ENCODE measurements at regions not wholly inside any gene's neighbourhood (a gene's known extent, or its start where the extent isn't known, plus 50 kb on each side); places are given as distances from the start of the nearest gene placed in this dataset.

DNA sequence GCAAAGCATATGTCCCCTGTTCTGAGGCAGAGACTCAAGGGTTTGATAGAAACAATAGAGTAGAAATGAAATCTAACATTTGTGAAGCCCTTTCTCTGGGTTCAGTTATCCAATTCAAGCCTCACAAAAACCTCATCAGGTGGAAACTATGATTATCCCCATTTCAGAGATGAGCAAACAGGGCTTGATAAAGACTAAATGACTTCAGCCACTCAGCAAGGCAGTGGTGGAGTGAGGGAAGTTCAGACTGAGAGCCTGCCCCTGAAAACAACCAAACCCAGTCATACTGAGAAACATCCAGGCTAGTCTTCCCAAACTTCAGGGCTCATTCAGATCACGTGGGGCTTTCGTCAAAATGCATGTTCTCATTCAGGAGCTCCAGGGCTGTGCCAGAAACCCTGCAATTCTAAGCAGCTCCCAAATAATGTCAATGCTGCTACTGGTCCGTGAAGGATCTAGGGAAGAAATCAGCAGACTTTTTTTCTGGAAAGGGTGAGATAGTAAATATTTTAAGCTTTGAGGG, 109.6 kb upstream of the KIT start:
- DNase-seq, result peak; percentile 24

DNA sequence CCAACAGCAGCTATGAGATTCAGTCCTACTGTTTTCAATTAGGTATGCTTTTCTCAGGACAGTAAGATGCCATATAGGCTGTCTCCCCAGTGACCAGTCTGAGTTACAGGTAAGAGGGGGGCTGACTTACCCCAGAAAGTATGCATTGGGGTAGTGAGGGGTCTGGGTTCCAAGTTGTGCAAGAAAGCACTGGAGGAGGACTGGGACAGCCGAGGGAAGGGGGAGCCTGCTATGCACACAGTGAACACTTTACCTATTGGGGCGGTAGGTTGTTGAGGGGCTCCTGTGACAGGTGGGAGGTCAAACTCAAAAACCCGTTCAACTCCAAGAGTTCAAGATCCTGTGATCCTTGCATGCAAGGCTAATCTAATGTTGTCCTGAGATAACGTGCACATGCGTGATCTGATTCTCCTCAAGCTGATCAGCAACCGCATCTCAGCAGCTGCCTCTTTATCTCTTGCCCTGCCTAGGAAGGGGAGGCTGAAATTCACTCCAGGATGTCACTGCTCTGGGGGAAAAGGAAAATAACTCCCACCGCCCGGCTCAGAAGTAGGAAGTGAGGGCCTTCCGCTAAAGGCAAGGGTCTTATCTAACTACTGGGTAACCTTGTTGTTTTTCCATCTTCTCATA, 108.8 kb upstream of the KIT start:
- DNase-seq, result no peak

DNA sequence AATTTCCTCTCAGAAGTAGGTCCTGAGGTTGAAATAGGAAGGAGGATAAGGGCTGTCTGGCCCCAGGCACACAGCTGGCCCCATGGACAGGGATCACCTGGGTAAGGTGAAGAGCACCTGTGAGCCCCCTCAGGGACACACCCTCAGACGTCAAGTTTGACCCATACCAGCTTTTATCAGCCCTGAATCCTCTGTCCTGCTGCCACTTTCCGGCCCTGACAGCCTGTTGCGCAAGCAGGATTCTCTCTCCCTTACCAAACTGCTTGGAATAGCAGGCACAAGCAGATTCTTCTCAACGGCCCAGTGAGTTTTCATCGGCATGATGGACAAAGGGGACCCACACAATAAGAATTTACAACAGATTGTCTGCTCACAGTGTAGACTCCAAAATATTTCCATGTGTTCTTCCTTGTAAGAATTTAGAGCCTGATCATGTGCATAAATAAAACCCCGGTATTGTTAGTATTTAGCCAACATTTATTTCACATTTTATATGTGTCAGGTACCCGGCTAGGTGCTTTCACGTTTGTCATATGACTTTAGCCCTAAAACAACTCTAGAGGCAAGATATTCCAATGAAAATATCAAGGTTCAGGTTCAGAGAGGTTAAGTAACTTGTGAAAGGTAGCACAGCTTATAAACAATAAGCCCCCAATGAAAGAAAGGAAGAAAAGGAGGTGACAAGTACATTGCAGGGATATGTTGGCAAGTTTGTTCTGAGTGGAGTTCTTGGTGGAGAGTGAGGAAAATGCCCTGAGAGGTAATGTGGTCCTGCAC, 107.2 kb upstream of the KIT start:
- DNase-seq, result no peak

DNA sequence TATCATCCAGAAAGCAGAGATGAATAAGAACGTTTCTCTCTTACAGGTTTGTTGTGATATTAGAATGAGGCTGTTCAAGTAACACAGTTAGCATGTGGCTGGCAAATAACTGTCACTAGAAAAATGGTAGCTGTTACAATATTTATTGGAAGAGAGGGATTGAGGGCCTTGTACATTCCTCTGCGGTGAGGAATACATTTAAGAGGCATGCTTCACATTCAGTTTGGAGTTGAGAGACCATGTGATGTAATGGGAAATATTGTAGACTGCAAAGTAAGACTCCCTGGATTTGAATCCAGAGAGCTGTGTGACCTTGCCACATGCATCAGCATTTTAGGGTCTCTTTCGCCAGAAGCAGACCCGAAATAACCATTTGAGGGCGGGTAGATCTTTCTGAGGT, 104.8 kb upstream of the KIT start:
- DNase-seq, result no peak

DNA sequence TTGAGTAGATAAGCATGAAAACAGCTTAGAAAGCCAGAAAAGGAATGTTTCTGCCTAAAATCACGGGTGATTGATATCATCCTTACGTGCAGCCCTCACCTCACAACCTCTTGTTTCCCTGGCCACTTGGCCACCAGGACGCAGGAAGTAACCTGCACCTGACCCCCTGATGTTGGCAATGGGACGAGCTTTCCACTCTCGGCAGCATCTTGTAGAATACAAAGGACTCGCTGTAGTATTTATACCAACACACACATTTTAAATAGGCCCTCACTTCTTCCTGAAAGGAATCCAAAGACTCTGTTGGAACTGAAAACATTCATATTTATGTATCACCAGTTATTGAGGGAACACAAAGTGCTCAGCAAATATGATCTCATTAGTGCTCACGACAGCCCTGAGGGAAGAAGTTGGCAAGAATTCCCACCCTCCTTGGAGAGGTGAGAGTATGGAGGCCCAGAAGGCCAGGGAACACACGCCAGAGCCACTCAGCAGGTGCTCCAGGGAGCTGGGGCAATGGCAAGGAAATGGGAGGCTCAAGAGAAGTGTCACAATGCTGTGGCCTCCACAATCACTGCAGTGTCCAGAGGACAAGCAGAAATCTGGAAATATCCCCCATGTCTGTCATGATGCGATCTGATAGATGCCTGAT, 103.3 kb upstream of the KIT start:
- DNase-seq, result no peak

DNA sequence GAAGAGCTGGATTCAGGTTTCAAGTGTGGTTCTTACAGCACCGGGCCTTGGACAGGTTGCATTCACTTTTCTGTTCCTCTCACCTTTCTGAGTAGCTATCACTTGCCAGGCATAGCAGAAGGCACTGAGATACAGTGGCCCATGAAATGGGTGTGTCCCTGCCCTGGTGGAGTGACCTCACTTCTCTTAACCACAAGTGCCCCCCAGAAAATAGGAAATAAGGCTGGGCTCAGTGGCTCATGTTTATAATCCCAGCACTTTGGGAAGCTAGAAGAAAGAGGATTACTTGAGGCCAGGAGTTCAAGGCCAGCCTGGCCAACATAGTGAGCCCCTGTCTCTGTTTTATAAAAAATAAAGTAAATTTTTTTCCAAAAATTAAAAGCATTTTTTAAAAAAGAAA, 101.7 kb upstream of the KIT start:
- DNase-seq, result peak; percentile 77

DNA sequence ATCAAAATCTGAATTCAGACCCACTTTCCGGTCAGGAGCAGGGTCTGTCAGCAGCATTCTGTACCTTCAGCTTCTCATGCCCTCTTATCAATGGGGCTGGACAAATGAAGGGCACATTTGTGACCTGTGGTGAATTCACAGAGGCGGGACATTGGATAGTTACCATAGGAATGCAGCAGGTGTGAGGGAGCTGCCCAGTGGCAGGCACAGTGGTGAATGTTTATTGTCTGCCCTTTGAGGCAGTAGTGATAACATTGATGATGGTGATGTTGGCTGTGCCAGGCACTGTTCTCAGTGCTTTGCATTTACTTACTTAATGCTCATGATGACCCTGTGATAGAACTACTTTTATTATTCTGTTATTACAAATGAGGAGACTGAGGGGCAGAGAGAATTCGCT, 101.2 kb upstream of the KIT start:
- DNase-seq, result no peak

DNA sequence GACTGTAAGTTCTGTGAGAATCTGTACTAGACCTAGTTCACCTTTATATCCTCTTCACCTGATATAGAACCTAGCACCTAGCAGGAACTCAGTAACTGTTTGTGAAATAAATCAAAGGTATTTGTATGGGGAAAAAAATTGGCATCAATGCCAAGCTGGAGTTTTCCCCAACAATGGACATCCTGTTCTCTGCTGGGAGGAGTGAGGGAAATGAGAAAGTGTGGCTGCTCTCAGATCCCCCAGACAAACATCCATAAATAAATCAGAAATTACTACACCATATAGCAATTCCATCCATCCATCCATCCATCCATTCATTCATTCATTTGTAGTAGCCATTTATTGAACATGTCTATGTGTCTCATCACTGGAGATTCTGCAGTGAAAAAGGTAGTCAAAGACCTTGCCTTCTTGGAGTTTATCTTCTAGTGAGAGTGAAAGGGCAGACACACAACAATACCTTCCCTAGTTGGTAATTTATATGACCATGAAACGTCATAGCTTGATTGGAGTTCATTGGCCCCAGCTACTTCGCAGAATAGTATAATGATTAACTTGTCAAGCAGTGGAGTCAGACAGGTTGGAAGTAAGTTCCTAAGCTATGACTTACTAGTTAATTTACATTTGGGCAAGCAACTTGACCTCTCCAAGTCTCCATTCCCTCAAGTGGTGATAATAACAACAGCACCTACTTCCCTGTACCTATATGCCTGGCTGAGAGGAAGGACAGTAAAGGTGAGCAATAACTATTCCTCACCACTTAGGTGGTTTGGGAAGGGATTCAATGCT, 98.7 kb upstream of the KIT start:
- DNase-seq, result no peak

DNA sequence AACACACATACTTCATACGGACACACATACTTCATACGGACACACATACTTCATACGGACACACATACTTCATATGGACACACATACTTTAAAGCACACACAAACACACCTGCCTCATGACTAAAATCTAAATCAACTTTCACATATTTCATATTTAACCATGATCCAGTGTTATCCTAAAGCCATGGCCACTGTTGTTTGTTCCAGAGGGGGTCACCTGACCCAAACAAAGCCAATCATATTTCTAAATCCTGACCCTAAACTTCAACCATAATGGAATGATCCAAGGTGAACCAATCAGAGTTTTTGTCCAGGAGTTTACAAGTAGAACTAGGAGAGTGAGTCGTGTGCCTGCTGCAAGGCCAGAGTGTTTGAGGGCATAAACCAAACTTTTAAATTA, 97.2 kb upstream of the KIT start:
- DNase-seq, result no peak

DNA sequence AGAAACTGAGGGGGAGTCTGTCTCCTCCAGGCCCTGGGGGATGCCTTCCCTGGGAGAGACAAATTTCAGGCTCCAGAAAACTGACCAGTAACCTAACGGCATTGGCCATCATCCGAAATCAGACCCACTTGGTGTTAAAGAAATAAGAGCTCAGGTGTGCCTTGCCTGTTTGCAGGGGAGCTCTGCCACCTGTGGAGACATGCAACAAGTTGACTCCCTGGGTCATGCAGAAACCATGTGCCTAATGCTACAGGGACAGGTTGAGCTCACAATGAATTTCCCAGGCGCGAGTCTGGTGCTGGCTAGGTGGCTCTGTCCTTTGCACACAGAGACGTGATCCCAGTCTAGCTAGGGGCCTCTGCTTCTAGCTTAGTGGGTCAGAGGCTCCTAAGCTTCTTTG, 95.8 kb upstream of the KIT start:
- no peak for DNase-seq

DNA sequence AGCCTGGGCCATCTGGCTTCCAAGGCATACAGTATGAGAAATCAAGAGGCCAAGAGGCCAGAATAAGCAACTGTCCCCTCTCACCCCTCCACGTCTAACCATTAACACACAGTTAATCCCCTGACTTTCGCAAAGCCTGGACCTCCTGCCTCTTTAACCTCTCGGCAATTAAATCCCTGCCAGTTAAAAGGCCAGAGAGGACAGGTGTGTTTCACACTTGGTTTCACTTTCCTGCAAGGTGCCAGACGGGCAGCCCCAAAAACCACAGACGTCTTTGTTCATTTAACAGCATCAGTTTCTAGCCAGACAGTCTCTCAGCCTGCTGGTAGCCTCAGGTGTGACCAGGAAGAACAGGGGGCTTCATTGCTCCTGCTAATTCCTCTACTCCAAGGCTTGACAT, 91.1 kb upstream of the KIT start:
- DNase-seq, result no peak

DNA sequence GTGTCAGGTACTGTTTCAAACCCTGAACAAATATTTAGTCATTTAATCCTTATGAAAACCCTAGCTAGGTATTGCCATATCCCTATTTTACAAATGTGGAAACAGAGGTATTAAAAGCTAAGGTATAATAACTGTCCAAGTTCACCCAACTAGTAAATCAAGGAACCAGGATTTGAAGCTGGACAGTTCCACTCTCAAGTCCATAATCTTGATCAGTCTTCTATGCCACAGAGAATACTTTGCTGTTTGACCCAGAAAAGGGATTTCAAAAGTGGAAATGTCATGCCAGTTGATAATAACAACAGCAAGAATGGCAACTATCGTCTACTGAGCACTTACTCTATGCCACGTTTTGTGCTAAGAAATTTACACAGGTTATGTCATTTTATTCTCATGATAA, 90.4 kb upstream of the KIT start:
- no peak for DNase-seq

DNA sequence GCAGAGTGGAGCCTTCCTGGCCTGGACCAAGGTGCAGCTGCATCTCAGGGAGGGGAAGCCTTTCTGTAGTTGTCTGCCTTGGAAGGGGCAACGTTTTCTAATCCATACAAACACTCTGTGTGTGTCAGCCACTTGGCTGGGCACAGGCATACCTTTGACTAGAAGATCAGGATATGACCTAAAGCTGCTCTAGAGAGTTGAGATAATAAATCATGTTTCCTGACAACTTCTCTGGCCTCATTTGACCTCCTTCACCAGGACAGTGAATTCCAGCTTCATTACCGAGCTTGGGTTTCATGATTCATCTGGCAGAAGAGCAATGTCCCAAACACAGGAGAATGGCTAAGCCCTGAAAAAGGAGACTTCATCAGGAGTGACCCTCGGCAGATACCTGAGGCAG, 89.6 kb upstream of the KIT start:
- DNase-seq, result no peak

DNA sequence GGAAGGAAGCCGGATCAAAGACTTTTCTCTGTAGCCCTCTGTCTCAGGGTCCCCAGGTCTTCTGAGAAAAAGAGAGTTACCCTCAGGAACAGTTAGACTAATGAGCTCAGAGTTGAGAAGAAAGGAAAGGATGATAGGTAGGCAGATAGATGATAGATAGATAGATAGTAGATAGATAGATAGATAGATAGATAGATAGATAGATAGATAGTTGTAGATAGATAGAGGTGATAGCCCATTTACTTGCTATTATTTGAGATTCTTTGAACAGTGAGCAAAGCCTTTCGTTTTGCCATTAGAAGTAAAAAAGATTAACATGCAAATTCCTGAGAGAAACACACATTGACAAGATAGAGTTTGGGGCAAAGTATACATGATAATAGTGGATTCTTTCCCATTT, 86.9 kb upstream of the KIT start:
- no peak for DNase-seq

DNA sequence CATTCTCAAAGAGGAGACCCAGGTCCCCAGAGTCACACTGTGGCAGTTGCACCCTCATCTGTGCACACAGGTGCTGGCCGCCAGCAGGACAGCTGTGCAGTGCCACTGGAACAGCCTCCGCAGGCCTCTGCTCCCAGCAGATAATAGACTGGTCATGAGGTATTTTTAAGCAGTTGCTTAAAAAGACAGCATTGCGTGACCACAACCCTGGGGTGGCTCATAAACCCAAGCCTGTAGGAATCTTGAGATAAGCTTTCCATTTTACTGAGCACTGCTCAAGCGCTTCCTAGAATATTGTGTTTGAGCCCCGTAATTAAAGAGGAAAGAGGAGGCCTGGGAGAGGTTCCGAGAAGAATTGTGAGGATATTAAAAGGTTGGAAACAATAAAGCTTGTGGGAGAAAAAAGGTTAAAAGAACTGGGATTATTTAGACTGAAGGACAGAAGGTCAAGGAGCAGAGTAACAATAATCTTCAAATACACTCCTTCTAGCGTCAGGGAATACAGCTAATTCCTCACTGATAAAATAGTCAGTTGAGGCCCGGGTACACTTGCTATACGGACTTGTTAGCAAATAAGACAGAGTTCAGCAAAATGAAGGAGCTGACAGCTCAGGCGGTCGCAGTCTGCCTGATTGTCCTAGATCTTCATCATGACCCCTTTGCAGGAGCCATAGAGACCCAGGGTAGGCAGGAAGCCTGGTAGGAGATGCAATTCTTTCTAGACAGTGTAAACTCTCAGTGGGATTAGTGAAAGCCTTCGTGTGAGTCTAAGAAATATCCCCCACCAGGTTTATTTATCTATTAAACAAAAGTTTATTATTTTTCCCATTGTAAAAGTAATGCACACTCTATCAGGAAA, 86.2 kb upstream of the KIT start:
- peak; percentile 98 for DNase-seq

DNA sequence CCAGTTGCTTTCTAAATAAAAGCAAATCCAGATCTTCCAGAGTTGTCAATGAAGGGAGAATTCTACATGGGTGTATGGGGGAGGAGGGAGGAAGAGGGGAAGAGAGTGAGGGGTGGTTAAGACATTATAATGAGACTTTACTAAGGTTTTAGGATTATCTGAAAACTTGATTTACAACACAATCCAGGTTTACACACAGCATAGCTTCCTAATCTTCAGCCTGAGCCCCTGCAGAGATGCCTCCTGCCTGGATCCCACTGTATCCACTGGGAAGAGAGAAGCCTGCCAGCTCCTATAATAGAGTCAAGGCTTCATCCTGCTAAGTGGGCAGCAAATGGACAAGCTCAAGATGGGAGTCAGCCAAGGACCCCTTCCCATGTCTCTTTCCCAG, 85.6 kb upstream of the KIT start:
- no peak for DNase-seq

DNA sequence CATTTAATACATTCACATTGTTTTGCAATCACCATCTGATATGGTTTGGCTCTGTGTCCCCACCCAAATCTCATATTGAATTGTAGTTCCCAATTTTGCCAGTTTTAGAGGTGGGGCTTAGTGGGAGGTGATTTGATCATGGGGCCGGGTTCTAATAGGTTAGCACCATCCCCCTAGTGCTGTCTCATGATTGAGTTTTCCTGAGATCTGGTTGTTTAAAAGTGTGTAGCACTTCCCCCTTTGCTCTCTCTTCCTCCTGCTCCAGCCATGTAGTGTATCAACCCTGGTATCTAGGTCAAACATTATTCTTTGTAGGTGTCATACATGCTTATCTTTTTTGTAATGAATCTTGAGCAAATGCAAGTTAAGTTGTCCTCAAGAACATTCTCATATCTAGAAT, 83.3 kb upstream of the KIT start:
- no peak for DNase-seq

DNA sequence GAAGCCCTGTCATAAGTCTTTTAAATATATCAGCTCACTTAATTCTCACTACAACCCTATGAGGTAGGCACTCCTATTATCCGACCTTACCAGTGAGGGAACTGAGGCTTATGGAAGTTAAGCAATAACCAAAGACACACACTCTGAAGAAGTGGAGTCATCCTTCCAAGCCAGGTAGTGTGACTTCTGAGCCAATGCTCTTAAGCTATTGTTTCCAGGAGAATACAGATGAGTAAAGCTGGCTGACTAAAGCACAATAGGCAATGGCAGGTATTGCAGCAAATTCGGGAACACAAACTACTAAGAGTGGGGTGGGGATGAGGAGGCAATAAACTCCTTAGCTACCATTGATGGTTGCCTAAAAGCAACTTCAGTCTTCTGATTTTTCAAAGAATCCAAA, 81.8 kb upstream of the KIT start:
- no peak for DNase-seq

DNA sequence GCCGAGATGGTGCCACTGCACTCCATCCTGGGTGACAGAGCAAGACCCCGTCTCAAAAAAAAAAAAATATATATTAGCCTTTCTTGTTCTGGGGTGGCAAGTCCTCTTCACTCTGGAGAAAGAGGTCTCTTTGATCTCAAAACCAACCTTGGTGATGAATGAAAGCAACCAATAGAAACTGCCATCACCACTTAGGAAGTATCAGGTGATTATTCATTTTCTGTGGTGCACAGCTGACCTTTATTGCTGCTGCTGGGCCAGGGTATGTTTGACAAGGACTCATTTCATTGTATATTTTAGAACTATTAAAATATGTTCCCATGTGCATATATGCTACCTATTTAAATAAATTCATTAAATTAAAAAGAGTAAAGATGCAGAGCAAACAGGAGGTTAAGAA, 76.0 kb upstream of the KIT start:
- no peak for DNase-seq

DNA sequence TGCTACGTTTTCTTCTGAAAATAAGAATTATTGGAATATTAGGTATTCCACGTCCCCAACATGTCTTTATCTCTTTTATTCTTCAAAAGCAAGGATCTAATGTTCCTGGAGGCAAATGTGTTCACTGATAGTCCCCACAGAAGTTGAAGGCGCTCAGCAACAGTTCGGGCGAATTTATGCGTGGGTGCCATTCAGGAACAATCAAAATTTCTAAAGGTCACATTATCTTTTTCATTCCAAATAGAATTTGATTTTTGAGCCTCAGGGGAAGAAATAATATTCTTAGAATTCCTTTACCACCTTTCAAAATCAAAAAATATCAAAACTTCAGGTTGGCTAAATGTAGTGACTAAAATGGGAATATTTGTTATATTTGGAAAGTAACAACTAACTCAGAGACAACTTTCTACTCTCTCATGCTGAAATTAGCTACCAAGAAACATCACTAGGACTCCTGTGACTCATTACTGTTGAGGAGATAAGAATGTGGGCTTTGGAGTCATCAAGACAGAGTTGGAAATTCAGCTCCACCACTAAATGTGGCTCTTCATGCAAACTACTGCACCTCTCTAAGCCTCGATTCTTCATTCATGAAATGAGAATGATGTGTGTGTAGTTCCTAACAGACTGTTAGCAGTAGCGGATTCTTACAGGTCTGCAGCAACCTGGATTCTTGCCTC, 72.3 kb upstream of the KIT start:
- DNase-seq, result peak; percentile 84

DNA sequence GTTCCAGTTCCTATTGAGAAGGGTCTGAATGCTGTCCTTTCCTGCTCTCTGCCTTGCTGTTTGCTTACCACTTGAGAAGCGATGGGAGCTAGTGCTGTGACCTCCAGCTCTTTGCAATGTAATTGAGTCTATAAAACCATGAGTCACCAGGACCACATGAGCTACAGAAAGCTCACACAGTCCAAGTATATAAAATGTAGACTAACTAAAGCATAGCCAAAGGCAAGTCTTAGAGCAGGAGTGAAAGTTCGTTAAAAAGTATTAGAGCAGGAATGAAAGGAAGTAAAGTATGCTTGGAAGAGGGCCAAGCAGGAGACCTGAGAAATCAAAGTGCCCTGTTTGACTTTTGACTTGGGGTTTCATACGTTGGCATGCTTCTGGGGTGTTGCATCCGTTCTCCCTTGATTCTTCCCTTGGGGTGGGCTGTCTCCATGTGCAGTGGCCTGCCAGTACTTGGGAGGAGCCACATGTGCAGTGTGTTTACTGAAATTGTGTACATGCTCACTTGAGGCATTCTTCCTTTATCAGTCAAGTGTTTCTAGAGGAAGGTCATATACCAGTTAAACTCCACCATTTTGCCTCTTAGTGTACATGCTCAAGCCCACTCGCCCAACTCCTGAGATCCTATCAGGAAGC, 71.3 kb upstream of the KIT start:
- DNase-seq, result no peak
